B cell (primary cell): ENCODE measurements at regions not wholly inside any gene's neighbourhood (a gene's known extent, or its start where the extent isn't known, plus 50 kb on each side); places are given as distances from the start of the nearest gene placed in this dataset.

ENCODE experiments used
- EZH2 ChIP-seq: IDR thresholded peaks from 2 replicates; pipeline ENCODE4 v1.6.1; 2012; ENCODE audit warnings: borderline replicate concordance, low read depth, mild to moderate bottlenecking, moderate library complexity, low read length; ENCODE audit not compliant: insufficient read depth, poor library complexity, severe bottlenecking
- TF ChIP-seq, protein P1 (sequence below): fragments of 200-600 bp; IDR thresholded peaks from one replicate; pipeline ENCODE4 v1.8.0; 2022; ENCODE audit warnings: antibody characterized with exemption, mild to moderate bottlenecking

DNA sequence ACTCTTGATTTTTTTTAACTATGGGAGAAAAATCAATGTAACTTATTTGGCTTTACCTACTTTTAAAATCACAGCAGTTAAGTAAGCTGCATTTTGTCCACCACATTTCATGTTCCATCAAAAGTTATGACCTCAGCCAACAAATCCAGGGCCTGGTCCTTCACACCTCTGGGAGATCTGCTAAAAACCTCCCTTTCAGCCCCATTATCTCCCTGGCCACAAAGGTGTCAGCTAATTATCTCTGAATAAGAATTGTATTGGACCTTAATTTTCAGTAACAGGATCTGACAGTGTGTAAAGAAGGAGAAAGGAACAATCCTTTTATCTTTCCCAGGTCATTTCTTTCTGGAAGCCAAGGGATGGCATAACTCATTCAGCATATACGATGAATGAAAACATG, 359.3 kb downstream of the TMEM182 start:
- TF ChIP-seq, protein P1, sequence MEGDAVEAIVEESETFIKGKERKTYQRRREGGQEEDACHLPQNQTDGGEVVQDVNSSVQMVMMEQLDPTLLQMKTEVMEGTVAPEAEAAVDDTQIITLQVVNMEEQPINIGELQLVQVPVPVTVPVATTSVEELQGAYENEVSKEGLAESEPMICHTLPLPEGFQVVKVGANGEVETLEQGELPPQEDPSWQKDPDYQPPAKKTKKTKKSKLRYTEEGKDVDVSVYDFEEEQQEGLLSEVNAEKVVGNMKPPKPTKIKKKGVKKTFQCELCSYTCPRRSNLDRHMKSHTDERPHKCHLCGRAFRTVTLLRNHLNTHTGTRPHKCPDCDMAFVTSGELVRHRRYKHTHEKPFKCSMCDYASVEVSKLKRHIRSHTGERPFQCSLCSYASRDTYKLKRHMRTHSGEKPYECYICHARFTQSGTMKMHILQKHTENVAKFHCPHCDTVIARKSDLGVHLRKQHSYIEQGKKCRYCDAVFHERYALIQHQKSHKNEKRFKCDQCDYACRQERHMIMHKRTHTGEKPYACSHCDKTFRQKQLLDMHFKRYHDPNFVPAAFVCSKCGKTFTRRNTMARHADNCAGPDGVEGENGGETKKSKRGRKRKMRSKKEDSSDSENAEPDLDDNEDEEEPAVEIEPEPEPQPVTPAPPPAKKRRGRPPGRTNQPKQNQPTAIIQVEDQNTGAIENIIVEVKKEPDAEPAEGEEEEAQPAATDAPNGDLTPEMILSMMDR = no peak
- no peak for TF ChIP-seq EZH2
